ENCODE measurements at regions not wholly inside any gene's neighbourhood (a gene's known extent, or its start where the extent isn't known, plus 50 kb on each side); places are given as distances from the start of the nearest gene placed in this dataset.

GRCh38 chr20:60123096-60123495, 164.9 kb downstream of the CDH26 start:
- Histone ChIP-seq H3K27ac (ENCODE audit: low read length) (no peak overlapping the region), H3K4me2 (ENCODE audit: low read depth, low read length) (no peak overlapping the region), H3K36me3 (replicated peaks; ENCODE audit: insufficient read depth, low read length) (no peaks in the 10 kb centered on the region), H3K79me2 (ENCODE audit: low read length) (no peaks in the 10 kb centered on the region), H3K4me3 (ENCODE audit: low read length) (no peak overlapping the region), H3K4me1 (ENCODE audit: low read length) (no peaks in the 10 kb centered on the region), H3K27me3 (replicated peaks; ENCODE audit: insufficient read depth, low read length) (no peaks in the 10 kb centered on the region), H3F3A (ENCODE audit: insufficient read depth, low read length) (no peaks in the 10 kb centered on the region), H2AFZ (ENCODE audit: low read length) (no peak overlapping the region), H3K9me3 (replicated peaks; ENCODE audit: insufficient read depth, low read length) (no peaks in the 10 kb centered on the region), H3K9me2 (replicated peaks; ENCODE audit: insufficient read depth, low read length) (no peaks in the 10 kb centered on the region), H3K9ac (ENCODE audit: low read length) (no peak overlapping the region), H4K20me1 (ENCODE audit: insufficient read depth, low read length) (no peaks in the 10 kb centered on the region)
- no peak for DNase-seq
- TF ChIP-seq EZH2phosphoT487 (IDR thresholded peaks at IDR 0.05; ENCODE audit: low read length) (no peak), EZH2 (optimal IDR thresholded peaks at IDR 0.05; ENCODE audit: low read depth, low read length) (no peak), CTCF (IDR thresholded peaks at IDR 0.05; ENCODE audit: low read length) (no peak)

- Histone ChIP-seq H3K27me3 (replicated peaks; ENCODE audit: insufficient read depth, low read length) (no peaks in the 10 kb centered on the region), H2AFZ (ENCODE audit: low read length) (no peak overlapping the region), H3K9me2 (replicated peaks; ENCODE audit: insufficient read depth, low read length) (no peaks in the 10 kb centered on the region), H3K27ac (ENCODE audit: low read length) (no peak overlapping the region), H3K9ac (ENCODE audit: low read length) (no peak overlapping the region), H3F3A (ENCODE audit: insufficient read depth, low read length) (no peaks in the 10 kb centered on the region), H3K4me3 (ENCODE audit: low read length) (no peak overlapping the region), H3K4me1 (ENCODE audit: low read length) (no peaks in the 10 kb centered on the region), H4K20me1 (ENCODE audit: insufficient read depth, low read length) (no peaks in the 10 kb centered on the region), H3K9me3 (replicated peaks; ENCODE audit: insufficient read depth, low read length) (no peaks in the 10 kb centered on the region), H3K4me2 (ENCODE audit: low read depth, low read length) (no peak overlapping the region), H3K79me2 (ENCODE audit: low read length) (no peaks in the 10 kb centered on the region), H3K36me3 (replicated peaks; ENCODE audit: insufficient read depth, low read length) (no peaks in the 10 kb centered on the region)
- DNase-seq: no peak
- no peak for TF ChIP-seq CTCF (IDR thresholded peaks at IDR 0.05; ENCODE audit: low read length)
- TF ChIP-seq EZH2 (optimal IDR thresholded peaks at IDR 0.05; ENCODE audit: low read depth, low read length): no peak
- TF ChIP-seq EZH2phosphoT487 (IDR thresholded peaks at IDR 0.05; ENCODE audit: low read length): no peak
Observed at GRCh38 chr20:60123652-60124051, 165.4 kb downstream of the CDH26 start.

- H3K4me2 ChIP-seq (ENCODE audit: low read depth, low read length): no peak overlapping the region
- DNase-seq: no peak
- no peak overlapping the region for H3K27ac ChIP-seq (ENCODE audit: low read length)
- no peaks in the 10 kb centered on the region for H4K20me1 ChIP-seq (ENCODE audit: insufficient read depth, low read length)
- H3K9me2 ChIP-seq (replicated peaks; ENCODE audit: insufficient read depth, low read length): no peaks in the 10 kb centered on the region
- no peak for TF ChIP-seq CTCF (IDR thresholded peaks at IDR 0.05; ENCODE audit: low read length)
- H3K4me1 ChIP-seq (ENCODE audit: low read length): no peaks in the 10 kb centered on the region
- H3K4me3 ChIP-seq (ENCODE audit: low read length): no peak overlapping the region
- H3K36me3 ChIP-seq (replicated peaks; ENCODE audit: insufficient read depth, low read length): no peaks in the 10 kb centered on the region
- no peaks in the 10 kb centered on the region for H3K79me2 ChIP-seq (ENCODE audit: low read length)
- no peaks in the 10 kb centered on the region for H3K27me3 ChIP-seq (replicated peaks; ENCODE audit: insufficient read depth, low read length)
- no peak overlapping the region for H2AFZ ChIP-seq (ENCODE audit: low read length)
- no peaks in the 10 kb centered on the region for H3F3A ChIP-seq (ENCODE audit: insufficient read depth, low read length)
- H3K9ac ChIP-seq (ENCODE audit: low read length): no peak overlapping the region
- no peaks in the 10 kb centered on the region for H3K9me3 ChIP-seq (replicated peaks; ENCODE audit: insufficient read depth, low read length)
Observed at GRCh38 chr20:60124776-60125381, 166.7 kb downstream of the CDH26 start.
